Body of pancreas (tissue), 4 donors: ENCODE measurements at regions not wholly inside any gene's neighbourhood (a gene's known extent, or its start where the extent isn't known, plus 50 kb on each side); places are given as distances from the start of the nearest gene placed in this dataset.

ENCODE experiments used
- ATAC-seq: fragments of 150-250 bp; one replicate; pipeline ENCODE4 v1.9.1; 2016
- DNase-seq, 4 donors: peaks; one replicate each; pipeline ENCODE4 v3.0.0-alpha.2; 2019
- H3K27ac ChIP-seq, 4 donors: fragments of 200-600 bp; sonication (generic); 1 replicate in 3 of 4; 2 replicates in 1 of 4; pipeline versions ENCODE4 v1.5.1 to v1.6.1; 2016 to 2019; ENCODE audit warnings: mild to moderate bottlenecking in 1 of 4, mixed read lengths in 1 of 4, moderate library complexity in 1 of 4
- H3K27me3 ChIP-seq, 2 donors: fragments of 200-600 bp; sonication (generic); one replicate each; pipeline ENCODE4 v1.6.0; 2016; ENCODE audit warnings: mild to moderate bottlenecking in 1 of 2
- H3K36me3 ChIP-seq, 2 donors: fragments of 200-600 bp; sonication (generic); replicated peaks in 1 of 2; 2 replicates each; pipeline ENCODE4 v1.5.1; 2016; ENCODE audit warnings: low read depth in 2 of 2; ENCODE audit not compliant: insufficient read depth in 1 of 2
- H3K4me1 ChIP-seq: fragments of 200-600 bp; sonication (generic); one replicate; pipeline ENCODE4 v1.6.0; 2016
- H3K4me3 ChIP-seq, 2 donors: fragments of 200-600 bp; sonication (generic); 1 replicate in 1 of 2; 2 replicates in 1 of 2; pipeline ENCODE4 v1.5.1; 2016 to 2019
- H3K9me3 ChIP-seq, 3 donors: fragments of 200-600 bp; sonication (generic); 1 replicate in 2 of 3; 2 replicates in 1 of 3; pipeline ENCODE4 v1.5.1; 2016
- CTCF ChIP-seq, 7 experiments: fragments of 450-650 bp in 4 of 7; fragments of 200-600 bp in 3 of 7; sonication (generic) in 3 of 7; IDR thresholded peaks; one replicate each; pipeline ENCODE4 v1.5.1; 2016 to 2019; ENCODE audit warnings: antibody characterized with exemption in 7 of 7
- POLR2A ChIP-seq, 3 donors: fragments of 450-650 bp; IDR thresholded peaks; one replicate each; pipeline ENCODE4 v1.6.1; 2016; ENCODE audit warnings: antibody characterized with exemption in 3 of 3, mild to moderate bottlenecking in 2 of 3
- WGBS, 2 donors: methylation state at CpG; one replicate each; pipeline ENCODE4 v1.1.5; 2017; 5-methylcytosine and 5-hydroxymethylcytosine counted together
- intact Hi-C: fragments of 100-400 bp; cut with DNase I; formaldehyde crosslinking; loops from one replicate; pipeline ENCODE4 v1.15.1; 2023

DNA sequence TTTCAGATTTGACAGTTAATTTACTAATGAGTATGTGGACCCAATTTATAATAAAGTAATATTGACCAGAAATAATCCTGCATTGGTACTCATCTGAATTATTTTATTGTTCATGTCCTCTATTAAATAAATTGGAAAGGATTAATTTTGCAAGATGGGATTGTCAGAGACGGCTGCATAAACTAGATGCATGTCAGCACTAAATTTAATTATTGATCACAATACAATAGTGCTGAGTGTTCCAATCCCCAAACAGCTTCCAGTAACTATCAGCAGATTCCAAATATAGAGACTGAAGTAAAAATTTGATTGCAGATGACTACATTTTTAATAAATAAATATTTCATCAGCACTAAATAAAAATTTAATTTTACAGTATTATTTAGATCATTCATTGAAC, 387.2 kb downstream of the GRB14 start:
- Histone ChIP-seq H3K36me3 (no peaks in the 10 kb centered on the region), H3K9me3 (no peaks in the 10 kb centered on the region), H3K4me3 (no peak overlapping the region), H3K4me1 (no peaks in the 10 kb centered on the region), H3K27ac (no peak overlapping the region), H3K27me3 (no peaks in the 10 kb centered on the region)
- no peak for ATAC-seq
- 30 to 31% methylated on average over 1 of the region's 1 CpG for WGBS, 2 donors
- DNase-seq, result no peak
- intact Hi-C loops, result no loop called here
- no peak for TF ChIP-seq CTCF (IDR thresholded peaks at IDR 0.05)
- no peak for TF ChIP-seq POLR2A (IDR thresholded peaks at IDR 0.05)

DNA sequence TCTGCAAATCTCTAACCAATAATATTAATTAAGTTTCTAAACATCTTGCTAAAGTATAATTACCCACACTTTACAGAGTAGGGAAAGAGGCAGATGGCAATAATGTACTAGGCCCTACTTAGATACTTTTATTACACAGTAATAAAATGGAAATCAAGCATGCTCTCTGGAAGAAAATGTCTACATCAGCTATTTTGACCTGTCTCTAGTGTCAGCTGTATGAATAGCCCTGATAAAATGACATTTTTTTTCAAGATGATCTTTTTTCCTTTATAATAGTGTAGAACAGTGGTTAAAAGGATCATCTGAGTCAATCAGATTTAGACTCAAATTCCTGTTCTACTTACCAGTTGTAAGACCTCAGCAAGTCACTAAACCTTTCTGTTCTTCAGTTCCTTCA, 397.3 kb downstream of the GRB14 start:
- Histone ChIP-seq H3K4me1 (no peaks in the 10 kb centered on the region), H3K9me3 (no peaks in the 10 kb centered on the region), H3K27ac (no peak overlapping the region), H3K4me3 (no peak overlapping the region), H3K27me3 (no peaks in the 10 kb centered on the region), H3K36me3 (no peaks in the 10 kb centered on the region)
- DNase-seq (no peak), ATAC-seq (no peak)
- intact Hi-C loops, result no loop called here
- TF ChIP-seq POLR2A (IDR thresholded peaks at IDR 0.05) (no peak), CTCF (IDR thresholded peaks at IDR 0.05) (no peak)

GRCh38 chr2:164221473-164221872, 399.8 kb downstream of the GRB14 start:
- no peaks in the 10 kb centered on the region for H3K4me1 ChIP-seq
- no peak for DNase-seq
- TF ChIP-seq CTCF (IDR thresholded peaks at IDR 0.05) (no peak), POLR2A (IDR thresholded peaks at IDR 0.05) (no peak)
- 63% methylated on average over 2 of the region's 2 CpGs for WGBS, 2 donors
- intact Hi-C loops, result no loop called here
- no peaks in the 10 kb centered on the region for H3K36me3 ChIP-seq
- ATAC-seq, result no peak
- H3K27ac ChIP-seq, result no peak overlapping the region
- H3K4me3 ChIP-seq, result no peak overlapping the region
- H3K27me3 ChIP-seq, result no peaks in the 10 kb centered on the region
- no peaks in the 10 kb centered on the region for H3K9me3 ChIP-seq

- no peaks in the 10 kb centered on the region for H3K4me1 ChIP-seq
- no peaks in the 10 kb centered on the region for H3K27me3 ChIP-seq
- ATAC-seq (no peak), DNase-seq (no peak)
- H3K27ac ChIP-seq, result no peak overlapping the region
- H3K36me3 ChIP-seq, result no peaks in the 10 kb centered on the region
- intact Hi-C loops, result no loop called here
- no peaks in the 10 kb centered on the region for H3K9me3 ChIP-seq
- H3K4me3 ChIP-seq, result no peak overlapping the region
- TF ChIP-seq POLR2A (IDR thresholded peaks at IDR 0.05) (no peak), CTCF (IDR thresholded peaks at IDR 0.05) (no peak)
- WGBS, 2 donors, result 56 to 80% methylated on average over 4 of the region's 4 CpGs
These were observed 401.0 kb downstream of the GRB14 start for GRCh38 chr2:164220265-164220664.

GRCh38 chr2:164213916-164214315, 407.4 kb downstream of the GRB14 start:
- WGBS, 2 donors, result 37 to 52% methylated on average over 1 of the region's 1 CpG
- Histone ChIP-seq H3K27ac (no peak overlapping the region), H3K27me3 (no peaks in the 10 kb centered on the region), H3K9me3 (no peaks in the 10 kb centered on the region), H3K36me3 (no peaks in the 10 kb centered on the region), H3K4me1 (no peaks in the 10 kb centered on the region), H3K4me3 (no peak overlapping the region)
- no peak for ATAC-seq
- TF ChIP-seq POLR2A (IDR thresholded peaks at IDR 0.05), result no peak
- no peak for TF ChIP-seq CTCF (IDR thresholded peaks at IDR 0.05)
- intact Hi-C loops, result no loop called here
- no peak for DNase-seq
